GM12875 (cell line): ENCODE measurements at regions not wholly inside any gene's neighbourhood (a gene's known extent, or its start where the extent isn't known, plus 50 kb on each side); places are given as distances from the start of the nearest gene placed in this dataset.

Experiments used
- H3K4me3 ChIP-seq: one replicate; pipeline ENCODE4 v1.5.1; 2011; ENCODE audit warnings: low read depth, low read length, control low read depth
- CTCF ChIP-seq: IDR thresholded peaks from 2 replicates; pipeline ENCODE4 v1.5.1; 2011; ENCODE audit warnings: low read depth, mild to moderate bottlenecking, control low read depth, inconsistent platforms, low read length, moderate library complexity, borderline replicate concordance; ENCODE audit not compliant: insufficient read depth

- no peak for TF ChIP-seq CTCF
- H3K4me3 ChIP-seq: no peak overlapping the region
Observed at GRCh38 chr15:79169526-79170133, 79.0 kb upstream of the RASGRF1 start.

GRCh38 chr15:79168922-79169456 lies 78.4 kb upstream of the RASGRF1 start:
- no peak for TF ChIP-seq CTCF
- no peak overlapping the region for H3K4me3 ChIP-seq

GRCh38 chr15:79167776-79168175 lies 77.2 kb upstream of the RASGRF1 start:
- H3K4me3 ChIP-seq: no peak overlapping the region
- no peak for TF ChIP-seq CTCF

- no peak overlapping the region for H3K4me3 ChIP-seq
- TF ChIP-seq CTCF: no peak
Observed at GRCh38 chr15:79166311-79166955, 75.9 kb upstream of the RASGRF1 start.

- no peak for TF ChIP-seq CTCF
- no peak overlapping the region for H3K4me3 ChIP-seq
Observed at GRCh38 chr15:79164465-79164864, 73.9 kb upstream of the RASGRF1 start.

GRCh38 chr15:79164043-79164442 lies 73.5 kb upstream of the RASGRF1 start:
- no peak overlapping the region for H3K4me3 ChIP-seq
- TF ChIP-seq CTCF: no peak

- H3K4me3 ChIP-seq: no peak overlapping the region
- TF ChIP-seq CTCF: no peak
Observed at GRCh38 chr15:79163395-79163794, 72.8 kb upstream of the RASGRF1 start.
